Endothelial cell of umbilical vein (primary cell): ENCODE measurements at regions not wholly inside any gene's neighbourhood (a gene's known extent, or its start where the extent isn't known, plus 50 kb on each side); places are given as distances from the start of the nearest gene placed in this dataset.
"Not testable (repeated sequence)": the region's sequence is repeated elsewhere in the genome, so short reads cannot be mapped to it uniquely, and the experiment has no call there.

Experiments used
- BruUV-seq: library from RNA; stranded (reverse); fragments of 400-500 nt; replicated peaks from 2 replicates; lab custom pipeline; 2021; lab: Mats Ljungman, UMichigan
- CTCF ChIA-PET: fragments of 300-600, 350-600 bp; sonication (Branson Sonifier 250); formaldehyde crosslinking; loops from one replicate; lab custom pipeline; 2021; ENCODE audit warnings: antibody characterized with exemption, inconsistent platforms; lab: Charles Lee
- POLR2A ChIA-PET: fragments of 300-600, 350-600 bp; sonication (Branson Sonifier 250); formaldehyde crosslinking; loops from one replicate; lab custom pipeline; 2021; ENCODE audit warnings: antibody characterized with exemption, inconsistent platforms; lab: Charles Lee
- DNase-seq: peaks from one replicate; pipeline ENCODE4 v3.0.0-alpha.2; 2011; ENCODE audit warnings: low read depth, low spot score
- FAIRE-seq: peaks from 2 replicates; lab custom pipeline; 2011; peaks lifted over from hg19 to GRCh38; lab: Jason Lieb, UNC
- H2AFZ ChIP-seq: 2 replicates; pipeline ENCODE4 v1.6.0; 2012; ENCODE audit warnings: low read depth, low read length, control low read depth, inconsistent platforms
- H3K27ac ChIP-seq: 2 replicates; pipeline ENCODE4 v1.5.1; 2011; ENCODE audit warnings: low read depth, mild to moderate bottlenecking, control low read depth, low read length, moderate library complexity; ENCODE audit not compliant: insufficient read depth
- H3K27me3 ChIP-seq, 2 experiments: 2 replicates each; pipeline versions ENCODE4 v1.6.0 to v1.6.1; 2011; ENCODE audit warnings: low read length in 2 of 2, mixed read lengths in 1 of 2; ENCODE audit not compliant: control insufficient read depth in 2 of 2, insufficient read depth in 2 of 2
- H3K36me3 ChIP-seq, 2 experiments: 2 replicates in 1 of 2; 3 replicates in 1 of 2; pipeline ENCODE4 v1.5.1; 2011; ENCODE audit warnings: low read length in 2 of 2, mild to moderate bottlenecking in 1 of 2, moderate library complexity in 1 of 2; ENCODE audit not compliant: control insufficient read depth in 2 of 2, insufficient read depth in 2 of 2; ENCODE audit errors: extremely low read depth in 1 of 2
- H3K4me1 ChIP-seq: 3 replicates; pipeline ENCODE4 v1.5.1; 2011; ENCODE audit warnings: mild to moderate bottlenecking, low read length; ENCODE audit not compliant: control insufficient read depth, insufficient read depth; ENCODE audit errors: extremely low read depth
- H3K4me2 ChIP-seq: 2 replicates; pipeline ENCODE4 v1.6.1; 2011; ENCODE audit warnings: low read length, control low read depth, mixed read lengths; ENCODE audit not compliant: insufficient read depth
- H3K4me3 ChIP-seq, 3 experiments: fragments of 200-600 bp in 1 of 3; sonication (generic), shearing (Covaris generic) in 1 of 3; replicated peaks in 1 of 3; 2 replicates each; pipeline ENCODE4 v1.5.1; 2011 to 2016; ENCODE audit warnings: control low read depth in 3 of 3, low read length in 3 of 3, mild to moderate bottlenecking in 2 of 3, inconsistent platforms in 1 of 3, low read depth in 1 of 3, moderate library complexity in 1 of 3; ENCODE audit not compliant: insufficient read depth in 1 of 3
- H3K79me2 ChIP-seq: 2 replicates; pipeline ENCODE4 v1.6.0; 2012; ENCODE audit warnings: low read length, inconsistent platforms; ENCODE audit not compliant: control insufficient read depth, insufficient read depth
- H3K9ac ChIP-seq: replicated peaks from 2 replicates; pipeline ENCODE3; 2011; ENCODE audit warnings: low read length, control low read depth; ENCODE audit not compliant: insufficient read depth; ENCODE audit errors: extremely low read depth
- H3K9me1 ChIP-seq: replicated peaks from 3 replicates; pipeline ENCODE4 v1.6.0; 2011; ENCODE audit warnings: mild to moderate bottlenecking, low read length; ENCODE audit not compliant: control insufficient read depth, insufficient read depth; ENCODE audit errors: extremely low read depth
- H3K9me3 ChIP-seq: replicated peaks from 2 replicates; pipeline ENCODE4 v1.5.1; 2012; ENCODE audit warnings: low read length, inconsistent platforms; ENCODE audit not compliant: control insufficient read depth, insufficient read depth
- H4K20me1 ChIP-seq: replicated peaks from 2 replicates; pipeline ENCODE3; 2011; ENCODE audit warnings: mild to moderate bottlenecking, low read length; ENCODE audit not compliant: control insufficient read depth, insufficient read depth; ENCODE audit errors: extremely low read depth
- EZH2 ChIP-seq: IDR thresholded peaks from 2 replicates; pipeline ENCODE4 v1.6.1; 2012; ENCODE audit warnings: borderline replicate concordance, low read depth, mild to moderate bottlenecking, moderate library complexity, low read length, inconsistent platforms; ENCODE audit not compliant: severe bottlenecking
- FOS ChIP-seq: IDR thresholded peaks from 2 replicates; pipeline ENCODE4 v1.6.1; 2011; ENCODE audit warnings: mild to moderate bottlenecking, low read length, moderate library complexity, borderline replicate concordance; ENCODE audit not compliant: insufficient read depth
- GATA2 ChIP-seq: IDR thresholded peaks from 2 replicates; pipeline ENCODE4 v1.7.0; 2011; ENCODE audit warnings: low read depth, mild to moderate bottlenecking, moderate library complexity, mixed read lengths, low read length; ENCODE audit not compliant: insufficient read length, insufficient read depth
- JUN ChIP-seq: IDR thresholded peaks from 2 replicates; pipeline ENCODE4 v1.6.1; 2011; ENCODE audit warnings: borderline replicate concordance, low read depth; ENCODE audit not compliant: insufficient read length, insufficient read depth
- MYC ChIP-seq: IDR thresholded peaks from one replicate; pipeline ENCODE4 v1.6.1; 2011; ENCODE audit warnings: mild to moderate bottlenecking, low read depth, low read length
- POLR2A ChIP-seq: IDR thresholded peaks from 2 replicates; pipeline ENCODE4 v1.6.1; 2012; ENCODE audit warnings: low read depth, mild to moderate bottlenecking, control low read depth, low read length
- POLR2AphosphoS5 ChIP-seq: IDR thresholded peaks from 2 replicates; pipeline ENCODE4 v1.6.1; 2012; ENCODE audit warnings: low read depth, mild to moderate bottlenecking, control low read depth, low read length, moderate library complexity; ENCODE audit not compliant: insufficient read depth
- dilution Hi-C: fragments of 300-500 bp; cut with MboI; formaldehyde crosslinking; loops from one replicate; pipeline ENCODE4 v1.15.0; 2019; ENCODE audit warnings: low sequenced_read_pairs; ENCODE audit not compliant: extremely low pct_ligation_motif_present
- intact Hi-C: fragments of 100-400 bp; cut with micrococcal nuclease; formaldehyde crosslinking; loops from one replicate; pipeline ENCODE4 v1.10.0; 2022
- TF ChIP-seq, protein P1 (sequence below): IDR thresholded peaks from 2 replicates; pipeline ENCODE4 v1.6.1; 2011; ENCODE audit not compliant: insufficient read depth, insufficient read length
- TF ChIP-seq, protein P2 (sequence below), 2 donors: IDR thresholded peaks; 1 replicate in 1 of 2; 2 replicates in 1 of 2; pipeline ENCODE4 v1.5.1; 2011; ENCODE audit warnings: low read length in 2 of 2, mild to moderate bottlenecking in 2 of 2, moderate library complexity in 2 of 2, control low read depth in 1 of 2, inconsistent platforms in 1 of 2, low read depth in 1 of 2; ENCODE audit not compliant: insufficient read depth in 1 of 2; ENCODE audit errors: extremely low read depth in 1 of 2

- TF ChIP-seq GATA2 (no peak), POLR2AphosphoS5 (no peak), MYC (no peak), EZH2 (no peak), POLR2A (no peak), JUN (no peak), FOS (no peak)
- TF ChIP-seq, protein P1, sequence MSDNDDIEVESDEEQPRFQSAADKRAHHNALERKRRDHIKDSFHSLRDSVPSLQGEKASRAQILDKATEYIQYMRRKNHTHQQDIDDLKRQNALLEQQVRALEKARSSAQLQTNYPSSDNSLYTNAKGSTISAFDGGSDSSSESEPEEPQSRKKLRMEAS = no peak
- TF ChIP-seq, protein P2, sequence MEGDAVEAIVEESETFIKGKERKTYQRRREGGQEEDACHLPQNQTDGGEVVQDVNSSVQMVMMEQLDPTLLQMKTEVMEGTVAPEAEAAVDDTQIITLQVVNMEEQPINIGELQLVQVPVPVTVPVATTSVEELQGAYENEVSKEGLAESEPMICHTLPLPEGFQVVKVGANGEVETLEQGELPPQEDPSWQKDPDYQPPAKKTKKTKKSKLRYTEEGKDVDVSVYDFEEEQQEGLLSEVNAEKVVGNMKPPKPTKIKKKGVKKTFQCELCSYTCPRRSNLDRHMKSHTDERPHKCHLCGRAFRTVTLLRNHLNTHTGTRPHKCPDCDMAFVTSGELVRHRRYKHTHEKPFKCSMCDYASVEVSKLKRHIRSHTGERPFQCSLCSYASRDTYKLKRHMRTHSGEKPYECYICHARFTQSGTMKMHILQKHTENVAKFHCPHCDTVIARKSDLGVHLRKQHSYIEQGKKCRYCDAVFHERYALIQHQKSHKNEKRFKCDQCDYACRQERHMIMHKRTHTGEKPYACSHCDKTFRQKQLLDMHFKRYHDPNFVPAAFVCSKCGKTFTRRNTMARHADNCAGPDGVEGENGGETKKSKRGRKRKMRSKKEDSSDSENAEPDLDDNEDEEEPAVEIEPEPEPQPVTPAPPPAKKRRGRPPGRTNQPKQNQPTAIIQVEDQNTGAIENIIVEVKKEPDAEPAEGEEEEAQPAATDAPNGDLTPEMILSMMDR (IDR thresholded peaks at IDR 0.05; ENCODE audit: extremely low read depth in 1 of 2, insufficient read depth in 1 of 2, low read depth in 1 of 2, low read length in 2 of 2) = no peak
- H4K20me1 ChIP-seq = no peaks in the 10 kb centered on the region
- DNase-seq (no peak), FAIRE-seq (no peak)
- BruUV-seq = no TSS peak
- intact Hi-C loops (no loop called here), dilution Hi-C loops (no loop called here)
- H3K9ac ChIP-seq = no peak overlapping the region
- H3K79me2 ChIP-seq = no peaks in the 10 kb centered on the region
- no peak overlapping the region for H3K27ac ChIP-seq
- H3K9me1 ChIP-seq = no peaks in the 10 kb centered on the region
- H3K9me3 ChIP-seq = no peaks in the 10 kb centered on the region
- ChIA-PET POLR2A (no interaction called here), CTCF (no interaction called here)
- H3K4me3 ChIP-seq = no peak overlapping the region
- no peaks in the 10 kb centered on the region for H3K27me3 ChIP-seq
- H3K36me3 ChIP-seq = no peaks in the 10 kb centered on the region
- no peak overlapping the region for H2AFZ ChIP-seq
- H3K4me2 ChIP-seq = no peak overlapping the region
- H3K4me1 ChIP-seq = no peaks in the 10 kb centered on the region
Measured at GRCh38 chr4:23083391-23083790, 390.7 kb downstream of the GBA3 start.

DNA sequence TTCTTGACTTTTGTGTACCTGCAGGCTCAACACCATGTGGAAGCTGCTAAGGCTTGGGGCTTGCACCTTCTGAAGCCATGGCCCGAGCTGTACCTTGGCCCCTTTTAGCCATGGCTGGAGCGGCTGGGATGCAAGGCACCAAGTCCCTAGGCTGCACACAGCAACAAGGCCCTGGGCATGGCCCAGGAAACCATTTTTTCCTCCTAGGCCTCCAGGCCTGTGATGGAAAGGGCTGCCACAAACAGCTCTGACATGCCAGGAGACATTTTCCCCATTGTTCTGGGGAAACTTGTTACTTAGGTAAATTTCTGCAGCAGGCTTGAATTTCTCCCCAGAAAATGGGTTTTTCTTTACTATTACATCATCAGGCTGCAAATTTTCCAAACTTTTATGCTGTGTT lies 387.4 kb downstream of the GBA3 start:
- DNase-seq, BruUV-seq, H3K4me2 ChIP-seq, CTCF ChIA-PET, intact Hi-C loops, H3K27ac ChIP-seq, dilution Hi-C loops, H3K27me3 ChIP-seq, H3K79me2 ChIP-seq, H3K9me1 ChIP-seq, H3K36me3 ChIP-seq, POLR2A ChIA-PET, H3K9ac ChIP-seq, H3K9me3 ChIP-seq, FAIRE-seq, H4K20me1 ChIP-seq, H3K4me1 ChIP-seq, H3K4me3 ChIP-seq, H2AFZ ChIP-seq: not testable (repeated sequence)
